Skeletal muscle satellite cell (primary cell): ENCODE measurements at regions not wholly inside any gene's neighbourhood (a gene's known extent, or its start where the extent isn't known, plus 50 kb on each side); places are given as distances from the start of the nearest gene placed in this dataset.

ENCODE experiments used
- H3K27me3 ChIP-seq: 2 replicates; pipeline ENCODE4 v1.7.0; 2013; ENCODE audit warnings: low read length; ENCODE audit not compliant: control insufficient read depth, insufficient read depth
- H3K36me3 ChIP-seq: 2 replicates; pipeline ENCODE4 v1.7.0; 2013; ENCODE audit warnings: mild to moderate bottlenecking, control low read depth, low read length; ENCODE audit not compliant: insufficient read depth
- H3K4me1 ChIP-seq: 2 replicates; pipeline ENCODE4 v1.7.0; 2013; ENCODE audit warnings: low read length; ENCODE audit not compliant: control insufficient read depth, insufficient read depth
- H3K4me2 ChIP-seq: 2 replicates; pipeline ENCODE4 v1.7.0; 2013; ENCODE audit warnings: mild to moderate bottlenecking, low read length
- H3K4me3 ChIP-seq: 2 replicates; pipeline ENCODE4 v1.7.0; 2013; ENCODE audit warnings: low read length
- H3K9ac ChIP-seq: 2 replicates; pipeline ENCODE4 v1.7.0; 2013; ENCODE audit warnings: mild to moderate bottlenecking, low read depth, low read length, moderate library complexity
- H3K9me3 ChIP-seq: replicated peaks from 2 replicates; pipeline ENCODE4 v1.7.0; 2013; ENCODE audit warnings: mild to moderate bottlenecking, control low read depth, low read length

GRCh38 chr13:106681536-106681935 is 113.6 kb upstream of the ARGLU1 start:
- H3K4me2 ChIP-seq: no peak overlapping the region
- no peak overlapping the region for H3K9ac ChIP-seq
- no peaks in the 10 kb centered on the region for H3K36me3 ChIP-seq
- H3K9me3 ChIP-seq: no peaks in the 10 kb centered on the region
- no peak overlapping the region for H3K4me3 ChIP-seq
- no peaks in the 10 kb centered on the region for H3K4me1 ChIP-seq
- H3K27me3 ChIP-seq: no peaks in the 10 kb centered on the region

- no peak overlapping the region for H3K4me2 ChIP-seq
- H3K4me1 ChIP-seq: no peaks in the 10 kb centered on the region
- no peak overlapping the region for H3K4me3 ChIP-seq
Observed at GRCh38 chr13:106680796-106681472, 113.0 kb upstream of the ARGLU1 start.

GRCh38 chr13:106678646-106679418 is 110.9 kb upstream of the ARGLU1 start:
- no peaks in the 10 kb centered on the region for H3K9me3 ChIP-seq
- no peak overlapping the region for H3K9ac ChIP-seq
- H3K4me2 ChIP-seq: no peak overlapping the region
- no peaks in the 10 kb centered on the region for H3K4me1 ChIP-seq
- H3K36me3 ChIP-seq: no peaks in the 10 kb centered on the region
- no peak overlapping the region for H3K4me3 ChIP-seq
- no peaks in the 10 kb centered on the region for H3K27me3 ChIP-seq

More at GRCh38 chr13:106680796-106681472, 113.0 kb upstream of the ARGLU1 start:
- Histone ChIP-seq H3K9ac (no peak overlapping the region), H3K36me3 (no peaks in the 10 kb centered on the region), H3K9me3 (no peaks in the 10 kb centered on the region), H3K27me3 (no peaks in the 10 kb centered on the region)

GRCh38 chr13:106675311-106675710 is 107.4 kb upstream of the ARGLU1 start:
- Histone ChIP-seq H3K36me3 (no peaks in the 10 kb centered on the region), H3K4me1 (no peaks in the 10 kb centered on the region), H3K4me2 (no peak overlapping the region), H3K9ac (no peak overlapping the region), H3K4me3 (no peak overlapping the region), H3K27me3 (no peaks in the 10 kb centered on the region), H3K9me3 (no peaks in the 10 kb centered on the region)

- Histone ChIP-seq H3K36me3 (no peaks in the 10 kb centered on the region), H3K4me3 (no peak overlapping the region), H3K4me2 (no peak overlapping the region), H3K4me1 (no peaks in the 10 kb centered on the region), H3K9me3 (no peaks in the 10 kb centered on the region), H3K27me3 (no peaks in the 10 kb centered on the region), H3K9ac (no peak overlapping the region)
Observed at GRCh38 chr13:106660746-106661625, 93.0 kb upstream of the ARGLU1 start.

- H3K36me3 ChIP-seq: no peaks in the 10 kb centered on the region
- no peaks in the 10 kb centered on the region for H3K4me1 ChIP-seq
- no peak overlapping the region for H3K4me2 ChIP-seq
- no peak overlapping the region for H3K9ac ChIP-seq
- H3K27me3 ChIP-seq: no peaks in the 10 kb centered on the region
- no peaks in the 10 kb centered on the region for H3K9me3 ChIP-seq
- H3K4me3 ChIP-seq: no peak overlapping the region
Observed at GRCh38 chr13:106657104-106657503, 89.2 kb upstream of the ARGLU1 start.

- no peaks in the 10 kb centered on the region for H3K27me3 ChIP-seq
- no peaks in the 10 kb centered on the region for H3K36me3 ChIP-seq
- no peak overlapping the region for H3K9ac ChIP-seq
- H3K9me3 ChIP-seq: no peaks in the 10 kb centered on the region
- no peak overlapping the region for H3K4me2 ChIP-seq
- H3K4me1 ChIP-seq: no peaks in the 10 kb centered on the region
- no peak overlapping the region for H3K4me3 ChIP-seq
Observed at GRCh38 chr13:106656186-106656585, 88.2 kb upstream of the ARGLU1 start.

- no peak overlapping the region for H3K4me2 ChIP-seq
- H3K9me3 ChIP-seq: no peaks in the 10 kb centered on the region
- no peaks in the 10 kb centered on the region for H3K27me3 ChIP-seq
- no peak overlapping the region for H3K9ac ChIP-seq
- no peak overlapping the region for H3K4me3 ChIP-seq
- H3K36me3 ChIP-seq: no peaks in the 10 kb centered on the region
- H3K4me1 ChIP-seq: no peaks in the 10 kb centered on the region
Observed at GRCh38 chr13:106651442-106651841, 83.5 kb upstream of the ARGLU1 start.

- no peaks in the 10 kb centered on the region for H3K4me1 ChIP-seq
- H3K4me2 ChIP-seq: no peak overlapping the region
- no peaks in the 10 kb centered on the region for H3K9me3 ChIP-seq
- no peak overlapping the region for H3K9ac ChIP-seq
- H3K36me3 ChIP-seq: no peaks in the 10 kb centered on the region
- H3K27me3 ChIP-seq: no peaks in the 10 kb centered on the region
- no peak overlapping the region for H3K4me3 ChIP-seq
Observed at GRCh38 chr13:106650690-106651205, 82.8 kb upstream of the ARGLU1 start.

GRCh38 chr13:106649495-106649894 is 81.6 kb upstream of the ARGLU1 start:
- Histone ChIP-seq H3K4me2 (no peak overlapping the region), H3K9ac (no peak overlapping the region), H3K36me3 (no peaks in the 10 kb centered on the region), H3K27me3 (peaks cover under 1% of the 10 kb centered on the region), H3K4me1 (no peaks in the 10 kb centered on the region), H3K9me3 (no peaks in the 10 kb centered on the region), H3K4me3 (no peak overlapping the region)

GRCh38 chr13:106640515-106640914 is 72.6 kb upstream of the ARGLU1 start:
- H3K27me3 ChIP-seq: peaks cover 6% of the 10 kb centered on the region
- H3K4me3 ChIP-seq: no peak overlapping the region
- no peak overlapping the region for H3K4me2 ChIP-seq
- H3K9me3 ChIP-seq: no peaks in the 10 kb centered on the region
- H3K4me1 ChIP-seq: no peaks in the 10 kb centered on the region
- no peak overlapping the region for H3K9ac ChIP-seq
- H3K36me3 ChIP-seq: no peaks in the 10 kb centered on the region
